Fibroblast of mammary gland (primary cell): ENCODE measurements at regions not wholly inside any gene's neighbourhood (a gene's known extent, or its start where the extent isn't known, plus 50 kb on each side); places are given as distances from the start of the nearest gene placed in this dataset.

Experiments
- DNase-seq: peaks from one replicate; pipeline ENCODE4 v3.0.0-alpha.2; 2010; ENCODE audit warnings: low read depth
- H3K4me3 ChIP-seq: 2 replicates; pipeline ENCODE4 v1.5.1; 2011; ENCODE audit warnings: low read depth, mild to moderate bottlenecking, low read length, moderate library complexity; ENCODE audit not compliant: control insufficient read depth
- CTCF ChIP-seq: conservative IDR thresholded peaks from 2 replicates; pipeline ENCODE4 v1.5.1; 2011; ENCODE audit warnings: low read depth, low read length, inconsistent platforms; ENCODE audit not compliant: control insufficient read depth, insufficient read depth

DNA sequence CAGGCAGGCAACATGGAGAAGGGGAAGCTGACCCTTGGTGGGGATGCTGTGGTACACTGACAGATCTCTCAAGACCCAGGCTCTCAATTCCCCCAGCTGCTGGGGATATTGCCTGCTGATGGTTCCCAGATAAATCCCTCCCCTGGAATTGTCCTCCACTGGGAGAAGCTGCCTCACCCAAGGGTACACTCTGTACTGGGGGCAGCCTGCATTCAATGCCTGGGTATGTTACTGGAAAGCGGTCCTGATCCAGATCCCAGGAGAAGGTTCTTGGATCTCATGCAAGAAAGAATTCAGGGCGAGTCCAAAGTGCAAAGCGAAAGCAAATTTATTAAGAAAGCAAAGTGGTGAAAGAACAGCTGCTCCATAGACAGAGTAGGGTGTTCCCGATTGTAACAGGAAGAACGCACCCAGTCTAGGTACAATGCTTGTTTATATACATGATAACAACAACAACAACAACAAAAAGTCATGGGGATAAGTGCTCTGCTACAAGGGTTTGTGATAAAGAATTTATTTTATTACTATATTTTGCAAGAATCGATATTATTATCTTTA lies 591.5 kb upstream of the ADAMTS9 start:
- no peak overlapping the region for H3K4me3 ChIP-seq
- no peak for TF ChIP-seq CTCF
- DNase-seq = no peak

DNA sequence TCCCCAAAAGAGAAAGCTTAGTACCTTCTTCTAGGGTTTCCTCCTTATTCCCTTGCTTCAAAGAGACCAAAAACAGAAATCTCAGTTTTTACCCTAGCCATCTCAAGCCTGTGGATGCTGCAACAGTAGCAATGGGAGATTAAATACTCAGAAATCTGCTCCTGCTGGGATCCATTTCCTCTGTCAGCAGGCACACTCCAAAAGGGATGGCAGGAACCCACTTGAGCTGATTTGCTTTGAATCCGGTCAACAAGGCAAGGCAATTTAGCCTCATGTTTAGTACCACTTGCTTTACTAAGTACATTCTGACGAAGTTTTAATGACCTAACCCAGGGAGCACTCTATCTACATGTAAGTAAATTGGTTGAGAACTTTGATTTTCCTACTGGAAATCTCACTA lies 590.0 kb upstream of the ADAMTS9 start:
- H3K4me3 ChIP-seq = no peak overlapping the region
- DNase-seq = no peak
- no peak for TF ChIP-seq CTCF

- TF ChIP-seq CTCF = no peak
- no peak for DNase-seq
- H3K4me3 ChIP-seq = no peak overlapping the region
Measured at GRCh38 chr3:65276551-65276950, 588.8 kb upstream of the ADAMTS9 start.

- H3K4me3 ChIP-seq = no peak overlapping the region
- no peak for TF ChIP-seq CTCF
- DNase-seq = no peak
Measured at GRCh38 chr3:65268426-65268825, 580.6 kb upstream of the ADAMTS9 start.

- no peak overlapping the region for H3K4me3 ChIP-seq
- TF ChIP-seq CTCF = no peak
- no peak for DNase-seq
Measured at GRCh38 chr3:65265942-65266590, 578.3 kb upstream of the ADAMTS9 start.

DNA sequence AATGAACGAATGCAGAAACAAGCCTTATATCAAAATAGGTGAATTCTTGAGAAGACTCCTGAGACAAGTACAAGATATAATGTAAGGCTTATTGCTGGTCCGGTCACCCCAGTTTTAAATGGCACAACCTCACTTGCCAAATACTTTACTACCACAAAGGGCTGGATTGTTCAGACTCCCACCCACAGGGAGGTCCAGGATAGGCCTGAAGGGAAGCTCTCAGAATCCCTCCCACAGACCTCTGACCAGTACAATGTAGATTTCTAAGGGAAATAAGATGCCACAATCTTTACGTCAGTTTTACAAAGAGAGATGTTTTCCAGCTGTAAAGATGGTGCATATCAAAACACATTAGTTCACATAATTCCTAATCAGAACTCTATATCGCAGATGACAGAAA lies 577.7 kb upstream of the ADAMTS9 start:
- no peak overlapping the region for H3K4me3 ChIP-seq
- DNase-seq = no peak
- TF ChIP-seq CTCF = no peak
